ENCODE measurements at regions not wholly inside any gene's neighbourhood (a gene's known extent, or its start where the extent isn't known, plus 50 kb on each side); places are given as distances from the start of the nearest gene placed in this dataset.

GRCh38 chr6:80946402-80946801 lies 806.1 kb downstream of the TENT5A start:
- TF ChIP-seq TAF1 (IDR thresholded peaks at IDR 0.05; ENCODE audit: low read depth, low read length) (no peak), POLR2A (IDR thresholded peaks at IDR 0.05; ENCODE audit: low read depth, low read length) (no peak), PAX5 (IDR thresholded peaks at IDR 0.05; ENCODE audit: insufficient read depth, low read length, severe bottlenecking) (no peak), SPI1 (IDR thresholded peaks at IDR 0.05; ENCODE audit: low read depth, low read length) (no peak), POLR2AphosphoS5 (IDR thresholded peaks at IDR 0.05; ENCODE audit: low read depth, low read length) (no peak), POU2F2 (IDR thresholded peaks at IDR 0.05; ENCODE audit: low read depth, low read length) (no peak)

Measured in GM12891 (cell line).